ENCODE measurements at regions not wholly inside any gene's neighbourhood (a gene's known extent, or its start where the extent isn't known, plus 50 kb on each side); places are given as distances from the start of the nearest gene placed in this dataset.

DNA sequence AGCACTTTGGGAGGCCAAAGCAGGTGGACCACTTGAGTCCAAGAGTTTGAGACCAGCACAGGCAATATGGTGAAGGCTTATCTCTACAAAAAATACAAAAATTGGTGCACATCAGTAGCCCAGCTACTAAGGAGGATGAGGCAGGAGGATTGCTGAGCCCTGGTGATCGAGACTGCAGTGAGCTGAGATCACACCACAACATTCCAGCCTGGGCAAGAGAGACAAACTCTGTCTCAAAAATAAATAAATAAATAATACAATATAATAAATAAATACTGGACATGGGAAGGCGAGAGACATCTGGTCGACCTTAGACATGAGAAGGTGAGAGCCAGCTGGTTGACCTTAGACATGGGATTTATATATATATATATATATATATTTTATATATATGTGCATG lies 119.8 kb upstream of the SLC38A4 start:
- ChIA-PET POLR2A (no interaction called here), CTCF (no interaction called here)
- H3K27me3 ChIP-seq (replicated peaks in 1 of 2; ENCODE audit: control insufficient read depth in 2 of 2, extremely low read depth in 1 of 2, insufficient read depth in 2 of 2, low read length in 1 of 2): no peaks in the 10 kb centered on the region
- H3K4me1 ChIP-seq (ENCODE audit: control insufficient read depth in 1 of 2, extremely low read depth in 1 of 2, insufficient read depth in 2 of 2, low read length in 2 of 2): no peaks in the 10 kb centered on the region
- Mint-ChIP-seq H3K4me1 (no peaks in the 10 kb centered on the region), H3K27ac (no peak overlapping the region), H3K36me3 (no peaks in the 10 kb centered on the region), H3K27me3 (no peaks in the 10 kb centered on the region), H3K9me3 (no peaks in the 10 kb centered on the region), H3K4me3 (no peak overlapping the region)
- no peak overlapping the region for H3K4me3 ChIP-seq (ENCODE audit: control insufficient read depth in 1 of 2, extremely low read depth in 1 of 2, low read length in 1 of 2)
- ATAC-seq (replicated peaks in 1 of 4) (no peak), DNase-seq (no peak)
- WGBS (ENCODE audit: insufficient coverage): no CpG with 5 or more reads among the region's 3 CpGs
- no peaks in the 10 kb centered on the region for H3K36me3 ChIP-seq (ENCODE audit: control insufficient read depth in 2 of 2, extremely low read depth in 1 of 2, insufficient read depth in 1 of 2, low read length in 1 of 2)
- no peak overlapping the region for H3K27ac ChIP-seq (ENCODE audit: low read length)
- H3K9me3 ChIP-seq: no peaks in the 10 kb centered on the region

DNA sequence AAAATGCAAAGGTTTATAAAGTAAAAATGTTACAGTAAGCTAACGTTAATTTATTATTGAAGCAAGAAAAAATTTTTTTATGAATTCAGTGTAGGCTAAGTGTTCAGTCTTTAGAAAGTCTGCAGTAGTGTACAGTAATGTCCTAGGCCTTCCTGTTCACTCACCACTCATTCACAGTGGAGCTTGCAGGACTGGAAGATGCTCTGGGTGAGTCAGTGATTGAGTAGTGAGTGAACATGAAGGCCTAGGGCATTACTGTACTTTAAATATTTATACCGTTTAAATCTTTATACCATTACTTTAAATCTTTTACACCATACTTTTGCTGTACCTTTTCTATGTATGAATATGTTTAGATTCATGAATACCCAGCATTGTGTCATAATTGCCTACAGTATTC lies 120.3 kb upstream of the SLC38A4 start:
- no peaks in the 10 kb centered on the region for H3K36me3 ChIP-seq (ENCODE audit: control insufficient read depth in 2 of 2, extremely low read depth in 1 of 2, insufficient read depth in 1 of 2, low read length in 1 of 2)
- ATAC-seq (replicated peaks in 1 of 4) (no peak), DNase-seq (no peak)
- no CpG with 5 or more reads among the region's 2 CpGs for WGBS (ENCODE audit: insufficient coverage)
- no peaks in the 10 kb centered on the region for H3K27me3 ChIP-seq (replicated peaks in 1 of 2; ENCODE audit: control insufficient read depth in 2 of 2, extremely low read depth in 1 of 2, insufficient read depth in 2 of 2, low read length in 1 of 2)
- no peaks in the 10 kb centered on the region for H3K9me3 Mint-ChIP-seq
- H3K27ac ChIP-seq (ENCODE audit: low read length): no peak overlapping the region
- no peaks in the 10 kb centered on the region for H3K4me1 ChIP-seq (ENCODE audit: control insufficient read depth in 1 of 2, extremely low read depth in 1 of 2, insufficient read depth in 2 of 2, low read length in 2 of 2)
- no peaks in the 10 kb centered on the region for H3K36me3 Mint-ChIP-seq
- H3K4me1 Mint-ChIP-seq: no peaks in the 10 kb centered on the region
- H3K4me3 Mint-ChIP-seq: no peak overlapping the region
- ChIA-PET CTCF (no interaction called here), POLR2A (no interaction called here)
- H3K9me3 ChIP-seq: no peaks in the 10 kb centered on the region
- H3K27ac Mint-ChIP-seq: no peak overlapping the region
- H3K27me3 Mint-ChIP-seq: no peaks in the 10 kb centered on the region
- no peak overlapping the region for H3K4me3 ChIP-seq (ENCODE audit: control insufficient read depth in 1 of 2, extremely low read depth in 1 of 2, low read length in 1 of 2)

DNA sequence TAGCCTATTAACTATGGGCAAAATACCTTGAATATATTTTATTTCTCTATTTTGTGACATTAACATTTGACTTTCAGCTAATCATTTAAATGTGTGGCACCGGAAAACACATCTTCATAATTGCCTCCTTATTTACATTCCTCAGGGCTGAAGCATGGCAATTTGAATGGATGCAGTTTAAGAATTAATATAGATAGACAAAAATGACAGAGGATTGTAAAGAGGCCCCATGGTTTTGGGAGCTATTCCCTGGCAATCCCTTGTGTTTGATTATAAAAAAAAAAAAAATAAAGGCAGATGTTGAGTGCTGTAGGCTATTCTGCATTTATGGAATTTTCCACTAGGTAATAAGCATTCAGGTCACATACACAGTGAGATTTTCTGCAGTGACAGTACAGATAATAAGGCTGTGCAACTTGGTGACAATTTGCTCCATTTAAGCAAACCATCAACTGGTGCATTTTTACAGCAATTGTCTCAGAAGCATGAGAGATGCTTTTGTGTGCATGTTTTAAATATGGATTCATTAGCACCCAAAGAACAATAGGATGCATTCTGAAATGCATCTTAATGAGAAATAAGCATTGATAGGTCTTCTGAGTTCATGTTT lies 123.2 kb upstream of the SLC38A4 start:
- Mint-ChIP-seq H3K36me3 (no peaks in the 10 kb centered on the region), H3K9me3 (no peaks in the 10 kb centered on the region), H3K4me1 (no peaks in the 10 kb centered on the region), H3K4me3 (no peak overlapping the region), H3K27ac (no peak overlapping the region), H3K27me3 (peaks cover 5 to 7% of the 10 kb centered on the region in 2 donors)
- no peak for ATAC-seq (replicated peaks in 1 of 4)
- no peak overlapping the region for H3K27ac ChIP-seq (ENCODE audit: low read length)
- no peaks in the 10 kb centered on the region for H3K4me1 ChIP-seq (ENCODE audit: control insufficient read depth in 1 of 2, extremely low read depth in 1 of 2, insufficient read depth in 2 of 2, low read length in 2 of 2)
- WGBS (ENCODE audit: insufficient coverage): no CpG with 5 or more reads among the region's 1 CpG
- no peaks in the 10 kb centered on the region for H3K36me3 ChIP-seq (ENCODE audit: control insufficient read depth in 2 of 2, extremely low read depth in 1 of 2, insufficient read depth in 1 of 2, low read length in 1 of 2)
- peaks cover 0 to 5% of the 10 kb centered on the region in 2 experiments for H3K27me3 ChIP-seq (replicated peaks in 1 of 2; ENCODE audit: control insufficient read depth in 2 of 2, extremely low read depth in 1 of 2, insufficient read depth in 2 of 2, low read length in 1 of 2)
- DNase-seq: no peak
- ChIA-PET POLR2A (interaction anchor here in 1 of 2 donors (0.6 kb wide), 1 partner anchor 25 kb away, joined by 4 read pairs; no protein-coding TSS in a partner anchor), CTCF (no interaction called here)
- H3K9me3 ChIP-seq: no peaks in the 10 kb centered on the region
- H3K4me3 ChIP-seq (ENCODE audit: control insufficient read depth in 1 of 2, extremely low read depth in 1 of 2, low read length in 1 of 2): no peak overlapping the region

DNA sequence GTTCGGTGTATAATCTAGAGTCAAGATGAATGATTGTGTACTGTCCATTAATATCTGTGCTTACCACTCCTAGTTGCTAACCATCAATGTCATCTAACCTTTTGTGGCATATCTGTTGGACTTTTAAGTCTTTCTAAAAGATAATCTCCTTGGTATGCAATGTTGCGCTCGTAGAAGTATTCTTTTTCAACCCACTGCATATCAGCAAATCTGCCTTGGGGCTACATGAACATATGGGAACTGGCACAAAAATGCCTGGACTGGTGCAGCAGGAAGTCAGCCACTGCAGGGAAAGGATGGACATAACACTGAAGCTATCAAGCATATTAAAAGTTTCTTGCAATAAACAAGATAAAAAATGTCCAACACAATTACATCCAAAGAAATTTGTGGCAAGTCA lies 124.3 kb upstream of the SLC38A4 start:
- Histone ChIP-seq H3K4me1 (ENCODE audit: control insufficient read depth in 1 of 2, extremely low read depth in 1 of 2, insufficient read depth in 2 of 2, low read length in 2 of 2) (no peaks in the 10 kb centered on the region), H3K4me3 (ENCODE audit: control insufficient read depth in 1 of 2, extremely low read depth in 1 of 2, low read length in 1 of 2) (no peak overlapping the region), H3K9me3 (no peaks in the 10 kb centered on the region), H3K27ac (ENCODE audit: low read length) (no peak overlapping the region), H3K27me3 (replicated peaks in 1 of 2; ENCODE audit: control insufficient read depth in 2 of 2, extremely low read depth in 1 of 2, insufficient read depth in 2 of 2, low read length in 1 of 2) (peaks cover 0 to 5% of the 10 kb centered on the region in 2 experiments), H3K36me3 (ENCODE audit: control insufficient read depth in 2 of 2, extremely low read depth in 1 of 2, insufficient read depth in 1 of 2, low read length in 1 of 2) (no peaks in the 10 kb centered on the region)
- no peak for DNase-seq
- Mint-ChIP-seq H3K36me3 (no peaks in the 10 kb centered on the region), H3K4me1 (no peaks in the 10 kb centered on the region), H3K4me3 (no peak overlapping the region), H3K27ac (no peak overlapping the region), H3K27me3 (peaks cover 5 to 7% of the 10 kb centered on the region in 2 donors), H3K9me3 (no peaks in the 10 kb centered on the region)
- ChIA-PET CTCF (no interaction called here), POLR2A (no interaction called here)
- ATAC-seq (replicated peaks in 1 of 4): no peak
- 93% methylated on average over 2 of the region's 3 CpGs for WGBS (ENCODE audit: insufficient coverage)

DNA sequence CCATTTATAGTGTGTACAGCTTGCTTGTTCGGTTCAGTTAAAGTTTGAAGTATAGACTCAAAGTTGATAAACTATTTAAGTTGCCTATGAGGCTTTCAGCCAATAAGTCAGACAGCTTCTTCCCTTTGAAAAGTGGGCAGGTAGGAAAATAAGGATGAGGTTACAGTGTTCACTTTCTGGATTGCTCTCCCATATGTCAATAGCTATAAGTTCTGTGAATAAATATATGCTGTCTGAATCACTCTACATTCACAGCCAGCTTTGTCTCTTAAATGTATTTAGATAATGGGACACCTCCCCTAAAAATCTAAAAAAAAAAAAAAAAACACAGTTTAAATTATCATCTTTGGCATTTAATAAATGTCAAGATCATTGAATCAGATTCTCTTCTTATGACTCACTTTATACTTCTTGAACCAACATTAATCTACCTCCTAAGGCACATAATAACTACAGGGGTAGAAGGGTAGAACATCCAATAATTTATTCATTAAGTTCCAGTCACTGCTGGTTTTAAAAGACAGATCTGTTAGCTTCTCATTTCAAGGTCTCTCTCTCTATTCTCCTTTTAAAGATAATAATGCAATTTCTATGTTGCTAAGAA lies 126.4 kb upstream of the PCED1B start:
- Mint-ChIP-seq H3K4me1 (no peaks in the 10 kb centered on the region), H3K9me3 (no peaks in the 10 kb centered on the region), H3K36me3 (no peaks in the 10 kb centered on the region), H3K4me3 (no peak overlapping the region), H3K27ac (no peak overlapping the region), H3K27me3 (peaks cover 6 to 10% of the 10 kb centered on the region in 2 donors)
- no peak for DNase-seq
- H3K4me3 ChIP-seq (ENCODE audit: control insufficient read depth in 1 of 2, extremely low read depth in 1 of 2, low read length in 1 of 2): no peak overlapping the region
- H3K9me3 ChIP-seq: no peaks in the 10 kb centered on the region
- ATAC-seq (replicated peaks in 1 of 4): no peak
- no peaks in the 10 kb centered on the region for H3K36me3 ChIP-seq (ENCODE audit: control insufficient read depth in 2 of 2, extremely low read depth in 1 of 2, insufficient read depth in 1 of 2, low read length in 1 of 2)
- WGBS (ENCODE audit: insufficient coverage): no CpG with 5 or more reads among the region's 1 CpG
- peaks cover 0 to 5% of the 10 kb centered on the region in 2 experiments for H3K27me3 ChIP-seq (replicated peaks in 1 of 2; ENCODE audit: control insufficient read depth in 2 of 2, extremely low read depth in 1 of 2, insufficient read depth in 2 of 2, low read length in 1 of 2)
- ChIA-PET CTCF (interaction anchor here in 1 of 2 donors (1.1 kb wide), 1 partner anchor 8 kb away, joined by 3 read pairs; no protein-coding TSS in a partner anchor), POLR2A (interaction anchor here (0.6 kb wide), 2 partner anchors 14 to 207 kb away, joined by 10 to 15 read pairs; no protein-coding TSS in a partner anchor)
- no peaks in the 10 kb centered on the region for H3K4me1 ChIP-seq (ENCODE audit: control insufficient read depth in 1 of 2, extremely low read depth in 1 of 2, insufficient read depth in 2 of 2, low read length in 2 of 2)
- H3K27ac ChIP-seq (ENCODE audit: low read length): no peak overlapping the region

DNA sequence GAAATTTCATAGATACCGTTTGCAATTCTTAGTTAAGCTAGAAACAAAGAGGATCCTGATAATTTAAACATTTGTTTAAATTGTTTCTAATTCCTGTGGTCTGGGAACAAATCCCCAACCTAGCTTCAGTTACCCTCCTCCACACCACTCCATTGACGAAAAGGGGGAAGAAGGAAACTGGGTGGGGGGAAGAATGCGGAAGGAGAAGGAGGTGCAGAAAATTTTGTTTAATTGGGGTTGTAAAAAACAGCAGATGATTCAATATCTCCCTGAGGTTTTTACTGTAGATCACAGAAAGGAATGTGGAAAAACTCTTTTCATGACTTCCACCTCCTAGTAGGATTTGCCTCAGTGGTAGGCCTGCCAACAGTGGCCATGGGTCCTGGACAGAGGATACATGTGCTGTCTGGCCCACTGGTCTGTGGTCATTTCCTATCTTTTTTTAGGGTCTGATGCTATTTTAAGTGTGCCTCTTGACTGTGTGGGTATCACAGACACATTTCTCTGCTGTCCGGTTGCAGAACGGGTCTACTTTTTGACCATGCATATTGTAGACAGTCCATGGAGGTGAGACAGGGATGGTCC lies 122.9 kb upstream of the PCED1B start:
- POLR2A ChIA-PET: no interaction called here

More for the DNA sequence above, 122.9 kb upstream of the PCED1B start:
- ATAC-seq (replicated peaks in 1 of 4) (no peak), DNase-seq (no peak)
- CTCF ChIA-PET: no interaction called here
- no peaks in the 10 kb centered on the region for H3K9me3 Mint-ChIP-seq
- H3K4me3 Mint-ChIP-seq: no peak overlapping the region
- peaks cover 0 to 4% of the 10 kb centered on the region in 2 experiments for H3K27me3 ChIP-seq (replicated peaks in 1 of 2; ENCODE audit: control insufficient read depth in 2 of 2, extremely low read depth in 1 of 2, insufficient read depth in 2 of 2, low read length in 1 of 2)
- 50% methylated on average over 2 of the region's 5 CpGs for WGBS (ENCODE audit: insufficient coverage)
- H3K4me1 Mint-ChIP-seq: no peaks in the 10 kb centered on the region
- no peak overlapping the region for H3K27ac Mint-ChIP-seq
- no peaks in the 10 kb centered on the region for H3K36me3 Mint-ChIP-seq
- H3K4me3 ChIP-seq (ENCODE audit: control insufficient read depth in 1 of 2, extremely low read depth in 1 of 2, low read length in 1 of 2): no peak overlapping the region
- H3K27ac ChIP-seq (ENCODE audit: low read length): no peak overlapping the region
- H3K4me1 ChIP-seq (ENCODE audit: control insufficient read depth in 1 of 2, extremely low read depth in 1 of 2, insufficient read depth in 2 of 2, low read length in 2 of 2): no peaks in the 10 kb centered on the region
- H3K27me3 Mint-ChIP-seq: peaks cover 6 to 13% of the 10 kb centered on the region in 2 donors
- no peaks in the 10 kb centered on the region for H3K36me3 ChIP-seq (ENCODE audit: control insufficient read depth in 2 of 2, extremely low read depth in 1 of 2, insufficient read depth in 1 of 2, low read length in 1 of 2)
- H3K9me3 ChIP-seq: no peaks in the 10 kb centered on the region

Data from T-cell (primary cell).